ENCODE measurements at regions not wholly inside any gene's neighbourhood (a gene's known extent, or its start where the extent isn't known, plus 50 kb on each side); places are given as distances from the start of the nearest gene placed in this dataset.
A peak's percentile ranks its signal among the peaks of the same experiment; 100 is the strongest.

GRCh38 chr2:51807229-51807628 is 775.3 kb upstream of the NRXN1 start:
- Histone ChIP-seq H3K27me3 (no peaks in the 10 kb centered on the region), H3K36me3 (no peaks in the 10 kb centered on the region), H3K4me3 (no peak overlapping the region), H3K27ac (no peak overlapping the region), H3K9me3 (no peaks in the 10 kb centered on the region), H3K4me1 (no peaks in the 10 kb centered on the region)
- TF ChIP-seq CTCF (IDR thresholded peaks at IDR 0.05) (no peak), POLR2A (IDR thresholded peaks at IDR 0.05) (no peak)
- no peak for DNase-seq

GRCh38 chr2:51795248-51795888 is 763.4 kb upstream of the NRXN1 start:
- Histone ChIP-seq H3K9me3 (no peaks in the 10 kb centered on the region), H3K4me3 (no peak overlapping the region), H3K4me1 (no peaks in the 10 kb centered on the region), H3K36me3 (no peaks in the 10 kb centered on the region), H3K27ac (no peak overlapping the region), H3K27me3 (no peaks in the 10 kb centered on the region)
- TF ChIP-seq POLR2A (IDR thresholded peaks at IDR 0.05) (no peak), CTCF (IDR thresholded peaks at IDR 0.05) (peak in 1 of 6 experiments; percentile 22)
- DNase-seq: no peak

- H3K4me1 ChIP-seq: no peaks in the 10 kb centered on the region
- no peaks in the 10 kb centered on the region for H3K27me3 ChIP-seq
- no peaks in the 10 kb centered on the region for H3K9me3 ChIP-seq
- no peaks in the 10 kb centered on the region for H3K36me3 ChIP-seq
- no peak for DNase-seq
- no peak for TF ChIP-seq POLR2A (IDR thresholded peaks at IDR 0.05)
- TF ChIP-seq CTCF (IDR thresholded peaks at IDR 0.05): no peak
- no peak overlapping the region for H3K4me3 ChIP-seq
- H3K27ac ChIP-seq: no peak overlapping the region
Observed at GRCh38 chr2:51791496-51791895, 759.6 kb upstream of the NRXN1 start.

DNA sequence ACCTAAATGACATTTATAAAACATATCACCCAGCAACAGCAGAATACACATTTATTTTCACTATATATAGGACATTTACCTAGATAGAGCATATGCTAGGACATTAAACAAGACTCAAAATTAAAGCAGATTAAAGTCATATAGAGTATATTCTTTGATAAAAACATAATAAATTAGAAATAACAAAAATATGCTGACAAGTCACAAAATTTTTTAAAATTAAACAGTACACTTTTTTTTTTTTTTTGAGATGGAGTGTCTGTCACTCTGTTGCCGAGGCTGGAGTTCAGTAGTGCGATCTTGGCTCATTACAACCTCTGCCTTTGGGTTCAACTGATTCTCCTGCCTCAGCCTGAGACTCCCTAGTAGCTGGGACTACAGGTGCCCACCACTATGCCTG is 758.9 kb upstream of the NRXN1 start:
- H3K27me3 ChIP-seq: no peaks in the 10 kb centered on the region
- H3K4me1 ChIP-seq: no peaks in the 10 kb centered on the region
- H3K9me3 ChIP-seq: no peaks in the 10 kb centered on the region
- no peak overlapping the region for H3K4me3 ChIP-seq
- DNase-seq: no peak
- TF ChIP-seq POLR2A (IDR thresholded peaks at IDR 0.05) (no peak), CTCF (IDR thresholded peaks at IDR 0.05) (no peak)
- no peaks in the 10 kb centered on the region for H3K36me3 ChIP-seq
- H3K27ac ChIP-seq: no peak overlapping the region

- no peak for DNase-seq
- H3K27ac ChIP-seq: no peak overlapping the region
- H3K27me3 ChIP-seq: no peaks in the 10 kb centered on the region
- TF ChIP-seq CTCF (IDR thresholded peaks at IDR 0.05): no peak
- no peak for TF ChIP-seq POLR2A (IDR thresholded peaks at IDR 0.05)
- no peak overlapping the region for H3K4me3 ChIP-seq
- H3K4me1 ChIP-seq: no peaks in the 10 kb centered on the region
- no peaks in the 10 kb centered on the region for H3K9me3 ChIP-seq
- H3K36me3 ChIP-seq: no peaks in the 10 kb centered on the region
Observed at GRCh38 chr2:51789918-51790317, 758.0 kb upstream of the NRXN1 start.

All from Peyer's patch (tissue), 4 donors.